Thoracic aorta (tissue), 2 donors: ENCODE measurements at regions not wholly inside any gene's neighbourhood (a gene's known extent, or its start where the extent isn't known, plus 50 kb on each side); places are given as distances from the start of the nearest gene placed in this dataset.

Experiments
- ATAC-seq: fragments of 150-250 bp; one replicate; pipeline ENCODE4 v1.8.0; 2017; ENCODE audit warnings: low read depth; ENCODE audit not compliant: insufficient number of reproducible peaks, low FRiP score
- DNase-seq: peaks from one replicate; pipeline ENCODE4 v3.0.0-alpha.2; 2020; ENCODE audit warnings: low spot score
- H3K27ac ChIP-seq, 2 donors: fragments of 200-600 bp; sonication (generic); 1 replicate in 1 of 2; 2 replicates in 1 of 2; pipeline ENCODE4 v1.5.1; 2016; ENCODE audit warnings: mild to moderate bottlenecking in 2 of 2, moderate library complexity in 2 of 2
- H3K27me3 ChIP-seq: fragments of 200-600 bp; sonication (generic); replicated peaks from 2 replicates; pipeline ENCODE4 v1.6.0; 2016; ENCODE audit warnings: mild to moderate bottlenecking; ENCODE audit not compliant: insufficient read depth
- H3K36me3 ChIP-seq: fragments of 200-600 bp; sonication (generic); one replicate; pipeline ENCODE4 v1.5.1; 2016
- H3K4me1 ChIP-seq, 2 donors: fragments of 200-600 bp; sonication (generic); 1 replicate in 1 of 2; 2 replicates in 1 of 2; pipeline versions ENCODE4 v1.5.1 to v1.6.0; 2016; ENCODE audit warnings: low read depth in 2 of 2, mild to moderate bottlenecking in 1 of 2; ENCODE audit not compliant: control insufficient read depth in 1 of 2
- H3K4me3 ChIP-seq: fragments of 200-600 bp; sonication (generic); 2 replicates; pipeline ENCODE4 v1.5.1; 2016; ENCODE audit warnings: mild to moderate bottlenecking
- H3K9me3 ChIP-seq: fragments of 200-600 bp; sonication (generic); 2 replicates; pipeline ENCODE4 v1.5.1; 2016
- TF ChIP-seq, protein P1 (sequence below): fragments of 200-600 bp; sonication (generic); IDR thresholded peaks from one replicate; pipeline ENCODE4 v1.5.1; 2019; ENCODE audit warnings: antibody characterized with exemption

DNA sequence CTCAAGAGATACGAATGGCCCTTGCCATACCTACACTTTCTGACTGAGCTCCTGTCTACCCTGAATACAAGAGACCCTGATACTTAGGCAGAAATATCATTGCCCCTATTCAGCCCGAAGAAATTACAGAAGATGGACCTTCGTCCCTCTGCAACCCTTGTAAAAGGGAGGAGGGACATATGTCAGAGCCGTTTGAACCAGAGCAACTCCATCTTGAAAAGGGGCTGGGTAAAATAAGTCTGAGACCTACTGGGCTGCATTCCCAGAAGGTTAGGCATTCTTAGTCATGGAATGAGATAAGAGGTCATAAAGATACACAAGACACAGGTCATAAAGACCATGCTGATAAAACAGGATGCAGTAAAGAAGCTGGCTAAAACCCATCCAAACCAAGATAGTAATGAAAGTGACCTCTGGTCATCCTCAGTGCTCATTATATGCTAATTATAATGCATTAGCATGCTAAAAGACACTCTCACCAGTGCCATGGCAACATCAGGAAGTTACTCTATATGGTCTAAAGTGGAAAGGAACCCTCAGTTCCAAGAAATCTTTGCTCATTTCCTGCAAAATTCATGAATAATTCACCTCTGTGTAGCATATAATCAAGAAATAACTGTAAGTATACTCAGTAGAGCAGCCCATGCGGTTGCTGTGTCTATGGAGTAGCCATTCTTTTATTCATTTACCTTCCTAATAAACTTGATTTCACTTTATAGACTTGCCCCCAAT, 49.7 kb upstream of the GPD1L start:
- no peak for ATAC-seq
- DNase-seq: no peak

More for the DNA sequence above, 49.7 kb upstream of the GPD1L start:
- no peak overlapping the region for H3K4me3 ChIP-seq
- H3K27me3 ChIP-seq: no peaks in the 10 kb centered on the region
- TF ChIP-seq, protein P1, sequence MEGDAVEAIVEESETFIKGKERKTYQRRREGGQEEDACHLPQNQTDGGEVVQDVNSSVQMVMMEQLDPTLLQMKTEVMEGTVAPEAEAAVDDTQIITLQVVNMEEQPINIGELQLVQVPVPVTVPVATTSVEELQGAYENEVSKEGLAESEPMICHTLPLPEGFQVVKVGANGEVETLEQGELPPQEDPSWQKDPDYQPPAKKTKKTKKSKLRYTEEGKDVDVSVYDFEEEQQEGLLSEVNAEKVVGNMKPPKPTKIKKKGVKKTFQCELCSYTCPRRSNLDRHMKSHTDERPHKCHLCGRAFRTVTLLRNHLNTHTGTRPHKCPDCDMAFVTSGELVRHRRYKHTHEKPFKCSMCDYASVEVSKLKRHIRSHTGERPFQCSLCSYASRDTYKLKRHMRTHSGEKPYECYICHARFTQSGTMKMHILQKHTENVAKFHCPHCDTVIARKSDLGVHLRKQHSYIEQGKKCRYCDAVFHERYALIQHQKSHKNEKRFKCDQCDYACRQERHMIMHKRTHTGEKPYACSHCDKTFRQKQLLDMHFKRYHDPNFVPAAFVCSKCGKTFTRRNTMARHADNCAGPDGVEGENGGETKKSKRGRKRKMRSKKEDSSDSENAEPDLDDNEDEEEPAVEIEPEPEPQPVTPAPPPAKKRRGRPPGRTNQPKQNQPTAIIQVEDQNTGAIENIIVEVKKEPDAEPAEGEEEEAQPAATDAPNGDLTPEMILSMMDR: no peak
- H3K4me1 ChIP-seq: no peaks in the 10 kb centered on the region
- no peaks in the 10 kb centered on the region for H3K36me3 ChIP-seq
- no peaks in the 10 kb centered on the region for H3K9me3 ChIP-seq
- H3K27ac ChIP-seq: no peak overlapping the region
